Common myeloid progenitor, CD34-positive (primary cell): ENCODE measurements at regions not wholly inside any gene's neighbourhood (a gene's known extent, or its start where the extent isn't known, plus 50 kb on each side); places are given as distances from the start of the nearest gene placed in this dataset.
A peak's percentile ranks its signal among the peaks of the same experiment; 100 is the strongest.
"Not testable (repeated sequence)": the region's sequence is repeated elsewhere in the genome, so short reads cannot be mapped to it uniquely, and the experiment has no call there.

Experiments used
- CTCF ChIA-PET: fragments of 350-600 bp; sonication (Branson Sonifier 250); formaldehyde crosslinking; loops from one replicate; lab custom pipeline; 2021; ENCODE audit warnings: antibody characterized with exemption; lab: Charles Lee
- POLR2A ChIA-PET: fragments of 350-600 bp; sonication (Branson Sonifier 250); formaldehyde crosslinking; loops from one replicate; lab custom pipeline; 2021; ENCODE audit warnings: antibody characterized with exemption; lab: Charles Lee
- DNase-seq, 3 donors: peaks; one replicate each; pipeline versions ENCODE4 v3.0.0 to v3.0.0-alpha.2; 2013
- H3K27ac ChIP-seq, 2 experiments: 1 replicate in 1 of 2; 2 replicates in 1 of 2; pipeline ENCODE4 v1.7.0; 2013; ENCODE audit warnings: inconsistent platforms in 2 of 2, low read length in 2 of 2, mild to moderate bottlenecking in 2 of 2, low read depth in 1 of 2, moderate library complexity in 1 of 2; ENCODE audit not compliant: severe bottlenecking in 2 of 2, insufficient read depth in 1 of 2, poor library complexity in 1 of 2
- H3K27me3 ChIP-seq, 5 experiments: replicated peaks in 2 of 5; 1 replicate in 3 of 5; 2 replicates in 2 of 5; pipeline versions ENCODE4 v1.6.1 to v1.7.0; 2013; ENCODE audit warnings: low read length in 4 of 5, mild to moderate bottlenecking in 2 of 5, moderate library complexity in 2 of 5, inconsistent platforms in 1 of 5; ENCODE audit not compliant: insufficient read depth in 5 of 5, control insufficient read depth in 4 of 5
- H3K36me3 ChIP-seq, 4 experiments: 1 replicate in 2 of 4; 2 replicates in 2 of 4; pipeline versions ENCODE4 v1.6.1 to v1.7.0; 2013; ENCODE audit warnings: low read length in 3 of 4, control low read depth in 1 of 4, mild to moderate bottlenecking in 1 of 4; ENCODE audit not compliant: control insufficient read depth in 4 of 4, insufficient read depth in 4 of 4
- H3K4me1 ChIP-seq, 4 experiments: 1 replicate in 3 of 4; 2 replicates in 1 of 4; pipeline versions ENCODE4 v1.6.1 to v1.7.1; 2013; ENCODE audit warnings: low read length in 3 of 4, mild to moderate bottlenecking in 3 of 4, control low read depth in 1 of 4, inconsistent platforms in 1 of 4, moderate library complexity in 1 of 4; ENCODE audit not compliant: control insufficient read depth in 4 of 4, insufficient read depth in 4 of 4; ENCODE audit errors: control extremely low read depth in 1 of 4
- H3K4me3 ChIP-seq, 7 experiments: 1 replicate in 4 of 7; 2 replicates in 3 of 7; pipeline versions ENCODE4 v1.5.1 to v1.7.0; 2013; ENCODE audit warnings: mild to moderate bottlenecking in 7 of 7, low read length in 6 of 7, moderate library complexity in 6 of 7, inconsistent platforms in 2 of 7, low read depth in 2 of 7, control low read depth in 1 of 7; ENCODE audit not compliant: insufficient read depth in 4 of 7, control insufficient read depth in 1 of 7; ENCODE audit errors: extremely low read depth in 1 of 7
- H3K9me3 ChIP-seq, 5 experiments: 1 replicate in 4 of 5; 2 replicates in 1 of 5; pipeline versions ENCODE4 v1.6.1 to v1.7.1; 2013; ENCODE audit warnings: low read length in 4 of 5, mild to moderate bottlenecking in 2 of 5, inconsistent platforms in 1 of 5, low read depth in 1 of 5, moderate library complexity in 1 of 5; ENCODE audit not compliant: control insufficient read depth in 4 of 5, insufficient read depth in 2 of 5; ENCODE audit errors: control extremely low read depth in 1 of 5
- WGBS: methylation state at CpG from one replicate; pipeline ENCODE4 v1.1.5; 2013; ENCODE audit not compliant: insufficient coverage; 5-methylcytosine and 5-hydroxymethylcytosine counted together

DNA sequence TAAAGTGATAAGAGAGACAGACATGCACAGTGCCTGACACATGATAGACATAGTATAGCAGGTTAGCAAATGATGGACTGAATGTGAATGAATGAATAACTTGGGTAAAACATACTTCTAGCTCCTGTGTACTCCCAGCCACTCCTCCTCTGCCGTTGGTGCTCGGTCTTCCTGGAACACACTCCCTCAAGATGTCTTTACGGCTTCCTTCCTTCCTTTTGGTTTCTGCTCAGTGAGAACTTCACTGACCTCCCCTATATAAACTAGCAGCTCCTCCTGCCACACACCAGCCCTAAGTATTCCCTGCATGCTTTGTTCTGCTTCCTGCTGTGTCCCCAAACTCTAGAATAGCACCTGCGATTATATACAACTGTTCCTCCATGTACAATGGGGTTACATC lies 50.2 kb downstream of the RAD54L2 start:
- Histone ChIP-seq H3K27me3 (no peaks in the 10 kb centered on the region), H3K4me3 (peak overlapping the region in 5 of 7 experiments; percentile 28 to 61 (median 41)), H3K4me1 (peaks cover 0 to 41% (median 25%) of the 10 kb centered on the region in 4 experiments), H3K36me3 (peaks cover 3 to 21% (median 8%) of the 10 kb centered on the region in 4 experiments), H3K27ac (peak overlapping the region in 1 of 2 experiments; percentile 43), H3K9me3 (no peaks in the 10 kb centered on the region)
- 0% methylated on average over 3 of the region's 4 CpGs for WGBS
- ChIA-PET POLR2A (no interaction called here), CTCF (interaction anchor here (0.8 to 2.6 kb wide), 5 partner anchors 8 to 87 kb away, joined by 3 to 10 read pairs (median 4); no protein-coding TSS in a partner anchor)
- DNase-seq = peak in 2 of 3 donors; percentile 40 to 46

DNA sequence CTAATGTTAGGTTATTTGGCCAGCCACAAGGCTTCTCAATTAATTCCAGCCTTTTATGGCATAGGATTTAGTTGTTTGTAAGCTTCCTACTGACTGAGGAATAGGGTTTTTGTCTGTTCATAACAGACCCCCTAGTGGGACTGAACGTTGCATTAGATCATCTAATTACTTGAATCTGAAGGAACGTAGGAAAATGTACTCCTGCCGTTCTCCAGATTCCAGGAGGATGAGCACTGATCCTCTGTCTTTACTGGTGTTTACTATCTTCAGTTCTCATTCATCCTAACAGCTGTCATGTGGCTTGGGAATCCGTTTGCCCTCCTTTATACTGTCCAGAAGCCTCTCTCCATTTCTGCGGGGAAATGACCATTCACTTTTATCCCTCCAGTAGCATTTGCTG lies 52.7 kb downstream of the RAD54L2 start:
- CTCF ChIA-PET = no interaction called here
- Histone ChIP-seq H3K36me3 (peaks cover 3 to 27% (median 12%) of the 10 kb centered on the region in 4 experiments), H3K27me3 (no peaks in the 10 kb centered on the region), H3K4me1 (peaks cover 0 to 31% (median 21%) of the 10 kb centered on the region in 4 experiments), H3K27ac (no peak overlapping the region), H3K9me3 (no peaks in the 10 kb centered on the region), H3K4me3 (no peak overlapping the region)
- no peak for DNase-seq
- POLR2A ChIA-PET = no interaction called here
- WGBS = 98% methylated on average over 5 of the region's 5 CpGs

DNA sequence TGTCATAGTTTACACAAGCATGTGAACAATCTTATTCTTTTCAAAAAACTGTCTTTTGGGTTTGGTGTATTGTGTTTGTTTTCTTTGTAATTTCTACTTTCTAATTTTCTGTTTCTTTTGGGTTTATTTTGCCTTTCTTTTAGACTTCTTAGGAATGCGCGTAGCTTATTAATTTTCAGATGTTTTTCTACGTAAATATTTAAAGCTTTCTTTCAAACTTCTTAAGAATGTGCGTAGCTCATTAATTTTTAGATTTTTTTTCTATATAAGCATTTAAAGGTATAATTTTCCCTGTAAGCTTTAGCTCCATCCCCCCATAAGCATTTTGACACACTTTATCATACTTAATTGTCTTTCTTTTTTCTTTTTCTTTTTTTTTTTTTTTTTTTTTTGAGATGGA lies 55.2 kb downstream of the RAD54L2 start:
- Histone ChIP-seq H3K4me3 (no peak overlapping the region), H3K9me3 (no peaks in the 10 kb centered on the region), H3K27me3 (no peaks in the 10 kb centered on the region), H3K36me3 (peaks cover 3 to 31% (median 12%) of the 10 kb centered on the region in 4 experiments), H3K4me1 (peaks cover 0 to 13% (median 8%) of the 10 kb centered on the region in 4 experiments), H3K27ac (no peak overlapping the region)
- DNase-seq = no peak
- no CpG with 5 or more reads among the region's 4 CpGs for WGBS
- ChIA-PET CTCF (no interaction called here), POLR2A (no interaction called here)

GRCh38 chr3:51599638-51600037 lies 61.1 kb downstream of the RAD54L2 start:
- WGBS = 98% methylated on average over 6 of the region's 8 CpGs
- H3K27ac ChIP-seq, H3K4me1 ChIP-seq, DNase-seq, CTCF ChIA-PET, POLR2A ChIA-PET, H3K27me3 ChIP-seq, H3K36me3 ChIP-seq, H3K4me3 ChIP-seq, H3K9me3 ChIP-seq: not testable (repeated sequence)

- Histone ChIP-seq H3K9me3 (no peaks in the 10 kb centered on the region), H3K27ac (no peak overlapping the region), H3K27me3 (no peaks in the 10 kb centered on the region), H3K4me1 (peaks cover 0 to 8% (median 3%) of the 10 kb centered on the region in 4 experiments), H3K36me3 (no peaks in the 10 kb centered on the region), H3K4me3 (no peak overlapping the region)
- 100% methylated on average over 1 of the region's 1 CpG for WGBS
- POLR2A ChIA-PET = no interaction called here
- DNase-seq = no peak
- CTCF ChIA-PET = interaction anchor here (1.2 to 3.2 kb wide), 2 partner anchors 15 to 37 kb away, joined by 4 to 10 read pairs; no protein-coding TSS in a partner anchor
Observed at GRCh38 chr3:51604212-51604611, 65.7 kb downstream of the RAD54L2 start.

DNA sequence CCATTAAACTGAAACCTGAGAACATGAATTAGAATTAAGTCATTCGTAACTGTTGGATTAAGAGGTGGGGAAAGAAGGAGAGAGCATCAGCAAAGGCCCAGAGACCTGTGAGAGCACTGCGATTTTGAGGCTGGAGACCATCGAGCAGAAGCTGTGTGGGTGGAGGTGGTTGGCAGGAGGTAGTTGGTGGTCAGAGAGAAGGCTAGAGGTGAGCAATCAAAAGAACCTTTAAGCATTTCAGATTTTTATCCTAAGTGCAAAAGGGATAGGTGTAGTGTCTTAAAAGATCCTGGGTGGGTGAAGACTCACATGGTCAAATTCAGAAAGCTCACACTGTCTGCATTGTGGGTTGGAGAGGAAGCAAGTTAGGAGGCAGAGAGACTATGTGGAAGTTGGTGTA lies 65.1 kb upstream of the TEX264 start:
- H3K9me3 ChIP-seq = no peaks in the 10 kb centered on the region
- ChIA-PET POLR2A (no interaction called here), CTCF (interaction anchor here (0.7 to 3.2 kb wide), 2 partner anchors 17 to 104 kb away, joined by 4 to 10 read pairs; no protein-coding TSS in a partner anchor)
- no peak overlapping the region for H3K4me3 ChIP-seq
- H3K36me3 ChIP-seq = no peaks in the 10 kb centered on the region
- no peak for DNase-seq
- peaks cover 0 to 8% (median 3%) of the 10 kb centered on the region in 4 experiments for H3K4me1 ChIP-seq
- WGBS = 100% methylated on average over 2 of the region's 3 CpGs
- H3K27ac ChIP-seq = peak overlapping the region in 1 of 2 experiments; percentile 11
- H3K27me3 ChIP-seq = no peaks in the 10 kb centered on the region

DNA sequence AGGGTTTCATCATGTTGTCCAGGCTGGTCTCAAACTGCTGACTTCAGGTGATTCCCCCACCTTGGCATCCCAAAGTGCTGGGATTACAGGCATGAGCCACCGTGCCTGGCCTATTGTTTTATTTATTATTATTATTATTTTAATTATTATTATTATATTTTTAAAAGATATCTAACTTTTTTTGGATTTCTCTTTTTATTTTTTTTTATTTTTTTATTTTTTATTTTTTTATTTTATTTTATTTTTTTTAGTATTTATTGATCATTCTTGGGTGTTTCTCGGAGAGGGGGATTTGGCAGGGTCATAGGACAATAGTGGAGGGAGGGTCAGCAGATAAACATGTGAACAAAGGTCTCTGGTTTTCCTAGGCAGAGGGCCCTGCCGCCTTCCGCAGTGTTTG lies 64.2 kb upstream of the TEX264 start:
- H3K27ac ChIP-seq, H3K36me3 ChIP-seq, POLR2A ChIA-PET, CTCF ChIA-PET, H3K9me3 ChIP-seq, H3K4me1 ChIP-seq, H3K4me3 ChIP-seq, H3K27me3 ChIP-seq, DNase-seq: not testable (repeated sequence)
- no CpG with 5 or more reads among the region's 4 CpGs for WGBS
